MM.1S (cell line): ENCODE measurements at regions not wholly inside any gene's neighbourhood (a gene's known extent, or its start where the extent isn't known, plus 50 kb on each side); places are given as distances from the start of the nearest gene placed in this dataset.

Experiments
- DNase-seq: peaks from one replicate; pipeline ENCODE4 v3.0.0-alpha.2; 2015
- H2AFZ ChIP-seq: fragments of 300-600 bp; sonication (generic); 2 replicates; pipeline ENCODE4 v1.6.0; 2016; ENCODE audit warnings: antibody characterized with exemption, low read length
- H3F3A ChIP-seq: fragments of 300-600 bp; sonication (generic); 2 replicates; pipeline ENCODE4 v1.6.1; 2016; ENCODE audit warnings: mild to moderate bottlenecking, antibody characterized with exemption, low read length, moderate library complexity, mixed read lengths; ENCODE audit not compliant: insufficient read depth
- H3K27ac ChIP-seq: fragments of 300-600 bp; sonication (generic); 2 replicates; pipeline ENCODE4 v1.5.1; 2016; ENCODE audit warnings: mild to moderate bottlenecking, low read length
- H3K27me3 ChIP-seq: fragments of 300-600 bp; sonication (generic); replicated peaks from 2 replicates; pipeline ENCODE4 v1.6.0; 2016; ENCODE audit warnings: low read length; ENCODE audit not compliant: insufficient read depth
- H3K36me3 ChIP-seq: fragments of 300-600 bp; sonication (generic); replicated peaks from 2 replicates; pipeline ENCODE4 v1.6.1; 2016; ENCODE audit warnings: mild to moderate bottlenecking, low read length, mixed read lengths; ENCODE audit not compliant: insufficient read depth
- H3K4me1 ChIP-seq: fragments of 300-600 bp; sonication (generic); 2 replicates; pipeline ENCODE4 v1.6.1; 2016; ENCODE audit warnings: low read length, mixed read lengths
- H3K4me2 ChIP-seq: fragments of 300-600 bp; sonication (generic); 2 replicates; pipeline ENCODE4 v1.6.0; 2016; ENCODE audit warnings: low read depth, low read length
- H3K4me3 ChIP-seq: fragments of 300-600 bp; sonication (generic); 2 replicates; pipeline ENCODE4 v1.5.1; 2016; ENCODE audit warnings: low read length, mixed read lengths
- H3K79me2 ChIP-seq: fragments of 300-600 bp; sonication (generic); 2 replicates; pipeline ENCODE4 v1.6.1; 2016; ENCODE audit warnings: mixed run types, low read length, mixed read lengths
- H3K9ac ChIP-seq: fragments of 300-600 bp; sonication (generic); 2 replicates; pipeline ENCODE4 v1.6.1; 2016; ENCODE audit warnings: low read length, mixed read lengths
- H3K9me2 ChIP-seq: fragments of 300-600 bp; sonication (generic); replicated peaks from 2 replicates; pipeline ENCODE4 v1.6.1; 2016; ENCODE audit warnings: mild to moderate bottlenecking, low read length, mixed read lengths; ENCODE audit not compliant: insufficient read depth
- H3K9me3 ChIP-seq: fragments of 300-600 bp; sonication (generic); replicated peaks from 2 replicates; pipeline ENCODE4 v1.6.1; 2016; ENCODE audit warnings: mild to moderate bottlenecking, low read length, mixed read lengths; ENCODE audit not compliant: insufficient read depth
- H4K20me1 ChIP-seq: fragments of 300-600 bp; sonication (generic); 2 replicates; pipeline ENCODE4 v1.6.1; 2016; ENCODE audit warnings: mild to moderate bottlenecking, low read length, moderate library complexity, mixed read lengths; ENCODE audit not compliant: insufficient read depth
- CTCF ChIP-seq: fragments of 300-600 bp; sonication (generic); IDR thresholded peaks from 2 replicates; pipeline ENCODE4 v1.5.1; 2016; ENCODE audit warnings: antibody characterized with exemption, low read length, mixed read lengths
- EZH2 ChIP-seq: fragments of 300-600 bp; sonication (generic); optimal IDR thresholded peaks from 2 replicates; pipeline ENCODE3; 2017; ENCODE audit warnings: low read depth, mild to moderate bottlenecking, antibody characterized with exemption, low read length, mixed read lengths
- EZH2phosphoT487 ChIP-seq: fragments of 300-600 bp; sonication (generic); IDR thresholded peaks from 2 replicates; pipeline ENCODE4 v1.6.1; 2018; ENCODE audit warnings: antibody characterized with exemption, low read length

- H3K36me3 ChIP-seq: no peaks in the 10 kb centered on the region
- no peak overlapping the region for H3K27ac ChIP-seq
- no peak for DNase-seq
- no peak overlapping the region for H2AFZ ChIP-seq
- H3K4me2 ChIP-seq: no peak overlapping the region
- H3K27me3 ChIP-seq: no peaks in the 10 kb centered on the region
- no peak overlapping the region for H3K9ac ChIP-seq
- no peaks in the 10 kb centered on the region for H3F3A ChIP-seq
- TF ChIP-seq EZH2phosphoT487 (no peak), CTCF (no peak), EZH2 (no peak)
- no peak overlapping the region for H3K4me3 ChIP-seq
- H3K4me1 ChIP-seq: no peaks in the 10 kb centered on the region
- H4K20me1 ChIP-seq: no peaks in the 10 kb centered on the region; the same call in 1 of the 2 replicates
- no peaks in the 10 kb centered on the region for H3K9me2 ChIP-seq
- H3K79me2 ChIP-seq: peaks cover 95% of the 10 kb centered on the region
- H3K9me3 ChIP-seq: no peaks in the 10 kb centered on the region
Measured at GRCh38 chr17:77403854-77404253, 263.1 kb downstream of the SEC14L1 start.

DNA sequence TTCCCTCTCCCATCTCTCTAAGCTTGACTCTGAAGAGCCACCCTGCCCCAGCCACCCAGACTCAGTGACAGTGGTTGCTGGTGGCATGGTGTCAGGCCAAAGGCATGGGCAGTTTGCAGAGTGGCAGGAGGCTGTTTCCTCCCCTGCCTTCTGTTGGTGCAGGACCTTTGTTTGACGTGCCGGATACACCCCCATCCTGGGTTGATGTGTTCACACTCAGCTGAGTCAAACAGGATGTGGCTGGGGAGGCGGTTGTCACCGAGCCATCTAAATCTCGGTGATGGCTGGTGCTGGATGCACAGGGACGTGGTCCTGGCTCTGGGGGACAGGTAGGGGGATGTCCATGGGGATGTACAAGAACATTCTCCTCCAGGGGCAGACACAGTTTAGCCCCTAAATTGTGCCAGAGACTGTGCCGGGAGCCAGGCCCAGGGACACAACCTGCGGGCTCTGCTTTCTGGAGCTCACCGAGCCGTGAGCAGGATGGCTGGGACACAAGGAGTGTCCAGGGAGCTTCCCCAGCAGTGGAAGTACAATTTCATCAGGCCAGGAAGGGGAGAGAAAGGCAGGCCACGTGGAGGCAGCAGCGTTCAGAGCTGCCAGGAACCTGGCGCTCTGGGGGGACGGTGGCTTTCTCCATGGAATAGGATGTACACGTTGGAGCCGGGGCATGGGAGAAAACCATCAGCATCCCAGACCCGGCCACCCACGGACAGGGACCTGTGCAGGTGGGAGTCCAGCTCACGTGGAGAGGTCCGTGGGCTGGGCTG is 264.2 kb downstream of the SEC14L1 start:
- H3K9me3 ChIP-seq: no peaks in the 10 kb centered on the region
- peaks cover 95% of the 10 kb centered on the region for H3K79me2 ChIP-seq
- H3K36me3 ChIP-seq: no peaks in the 10 kb centered on the region
- no peak overlapping the region for H3K4me2 ChIP-seq
- no peak for DNase-seq
- H3K27me3 ChIP-seq: no peaks in the 10 kb centered on the region
- TF ChIP-seq EZH2phosphoT487: no peak
- no peak for TF ChIP-seq EZH2
- no peak for TF ChIP-seq CTCF
- no peaks in the 10 kb centered on the region for H3K4me1 ChIP-seq
- H3K9me2 ChIP-seq: no peaks in the 10 kb centered on the region
- H3K27ac ChIP-seq: no peak overlapping the region
- no peak overlapping the region for H3K4me3 ChIP-seq
- no peaks in the 10 kb centered on the region; the same call in 1 of the 2 replicates for H4K20me1 ChIP-seq
- no peak overlapping the region for H2AFZ ChIP-seq
- H3K9ac ChIP-seq: no peak overlapping the region
- no peaks in the 10 kb centered on the region for H3F3A ChIP-seq

DNA sequence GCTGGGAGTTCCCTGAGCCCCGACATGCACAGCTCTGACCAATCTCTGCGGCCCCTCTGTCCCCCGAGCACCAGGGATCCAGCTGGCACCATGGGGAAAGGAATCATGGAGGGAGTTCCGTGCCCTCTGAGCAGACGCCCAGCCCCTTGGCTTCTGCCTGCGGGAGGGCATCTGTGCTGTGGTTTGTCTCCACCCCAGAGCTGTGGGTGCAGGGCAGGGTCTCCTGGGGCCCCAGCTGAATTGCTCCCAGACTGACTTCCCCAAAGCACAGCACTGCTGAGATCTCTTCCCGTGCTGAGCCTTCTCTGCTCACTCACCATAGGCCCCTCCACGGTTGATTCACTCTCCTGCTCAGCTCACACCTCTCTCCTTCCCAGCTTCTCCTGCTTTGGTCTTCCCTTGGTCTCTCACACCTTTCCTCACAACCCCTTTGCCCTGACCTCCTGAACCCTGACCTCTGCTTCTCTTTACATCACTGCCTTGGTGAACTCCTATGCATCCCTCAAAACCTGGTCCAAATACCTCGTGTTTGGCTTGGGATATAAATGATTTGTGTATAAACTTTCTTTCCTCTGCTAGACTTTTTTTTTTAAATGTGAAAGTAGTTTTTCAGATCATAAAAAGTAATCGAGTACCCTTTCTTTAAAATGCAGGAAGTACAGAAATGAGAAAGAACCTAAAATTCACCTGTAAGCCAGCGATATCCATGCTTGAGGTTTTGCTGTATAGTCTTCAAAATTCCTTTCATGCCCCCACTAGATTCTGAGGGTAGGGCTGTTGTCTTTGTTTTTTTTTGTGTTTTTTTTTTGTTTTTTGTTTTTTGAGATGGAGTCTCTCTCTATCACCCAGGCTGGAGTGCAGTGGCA is 265.3 kb downstream of the SEC14L1 start:
- Histone ChIP-seq H3K27ac (no peak overlapping the region), H3K4me1 (no peaks in the 10 kb centered on the region), H3K9me3 (no peaks in the 10 kb centered on the region), H3K9me2 (no peaks in the 10 kb centered on the region), H2AFZ (no peak overlapping the region), H3K79me2 (peaks cover 93% of the 10 kb centered on the region), H3K27me3 (no peaks in the 10 kb centered on the region), H3K36me3 (no peaks in the 10 kb centered on the region), H3K4me3 (no peak overlapping the region), H4K20me1 (no peaks in the 10 kb centered on the region; the same call in 1 of the 2 replicates), H3K4me2 (no peak overlapping the region), H3F3A (no peaks in the 10 kb centered on the region), H3K9ac (no peak overlapping the region)
- no peak for DNase-seq
- TF ChIP-seq CTCF (no peak), EZH2phosphoT487 (no peak), EZH2 (no peak)
